Prostate gland (tissue), 2 donors: ENCODE measurements at regions not wholly inside any gene's neighbourhood (a gene's known extent, or its start where the extent isn't known, plus 50 kb on each side); places are given as distances from the start of the nearest gene placed in this dataset.

Experiments used
- CTCF ChIP-seq, 4 experiments: fragments of 200-600 bp in 2 of 4; fragments of 450-650 bp in 2 of 4; sonication (generic) in 2 of 4; IDR thresholded peaks; 1 replicate in 3 of 4; 2 replicates in 1 of 4; pipeline ENCODE4 v1.5.1; 2016 to 2019; ENCODE audit warnings: antibody characterized with exemption in 4 of 4, mild to moderate bottlenecking in 2 of 4, moderate library complexity in 2 of 4
- POLR2A ChIP-seq: fragments of 450-650 bp; IDR thresholded peaks from one replicate; pipeline ENCODE4 v1.6.1; 2016; ENCODE audit warnings: antibody characterized with exemption, mild to moderate bottlenecking

GRCh38 chr17:69954241-69954925, 120.6 kb upstream of the KCNJ16 start:
- TF ChIP-seq CTCF (IDR thresholded peaks at IDR 0.05) (no peak), POLR2A (no peak)
